Activated naive CD4-positive, alpha-beta T cell treated with anti-CD3 and anti-CD28 coated beads, Interleukin-2, amount 50 U/mL, for 72 hours (primary cell): ENCODE measurements at regions not wholly inside any gene's neighbourhood (a gene's known extent, or its start where the extent isn't known, plus 50 kb on each side); places are given as distances from the start of the nearest gene placed in this dataset.
A peak's percentile ranks its signal among the peaks of the same experiment; 100 is the strongest.
"Not testable (repeated sequence)": the region's sequence is repeated elsewhere in the genome, so short reads cannot be mapped to it uniquely, and the experiment has no call there.

Experiments used
- ATAC-seq, 2 donors: fragments of 150-1000 bp; cut with Tn5 transposase; 2 replicates each; pipeline ENCODE4 v1.10.0; 2021; ENCODE audit warnings: mild to moderate bottlenecking in 2 of 2, moderate library complexity in 2 of 2
- DNase-seq, 2 donors: peaks; one replicate each; pipeline ENCODE4 v3.0.0; 2021 to 2022; ENCODE audit warnings: low spot score in 2 of 2
- H3K27ac Mint-ChIP-seq, 2 donors: one replicate each; pipeline ENCODE4 v1.8.0; 2022; ENCODE audit warnings: mild to moderate bottlenecking in 2 of 2, mixed read lengths in 2 of 2
- H3K36me3 Mint-ChIP-seq, 2 donors: one replicate each; pipeline ENCODE4 v1.8.0; 2022; ENCODE audit warnings: mixed read lengths in 2 of 2
- H3K9me3 Mint-ChIP-seq, 2 donors: one replicate each; pipeline ENCODE4 v1.8.0; 2022; ENCODE audit warnings: mixed read lengths in 2 of 2

DNA sequence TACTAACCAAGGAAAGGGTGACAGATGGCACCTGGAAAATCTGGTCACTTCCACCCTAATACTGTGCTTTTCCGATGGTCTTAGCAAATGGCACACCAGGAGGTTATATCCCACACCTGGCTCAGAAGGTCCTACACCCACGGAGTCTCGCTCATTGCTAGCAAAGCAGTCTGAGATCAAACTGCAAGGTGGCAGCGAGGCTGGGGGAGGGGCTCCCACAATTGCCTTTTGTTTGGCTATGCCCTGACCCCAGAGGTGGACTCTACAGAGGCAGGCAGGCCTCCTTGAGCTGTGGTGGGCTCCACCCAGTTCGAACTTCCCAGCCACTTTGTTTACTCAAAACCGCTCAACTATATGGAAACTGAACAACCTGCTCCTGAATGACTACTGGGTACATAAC lies 50.3 kb upstream of the UGT2B15 start:
- not testable (repeated sequence) for ATAC-seq, DNase-seq, H3K27ac Mint-ChIP-seq, H3K36me3 Mint-ChIP-seq
- peaks cover 0 to 18% of the 10 kb centered on the region in 2 donors for H3K9me3 Mint-ChIP-seq

DNA sequence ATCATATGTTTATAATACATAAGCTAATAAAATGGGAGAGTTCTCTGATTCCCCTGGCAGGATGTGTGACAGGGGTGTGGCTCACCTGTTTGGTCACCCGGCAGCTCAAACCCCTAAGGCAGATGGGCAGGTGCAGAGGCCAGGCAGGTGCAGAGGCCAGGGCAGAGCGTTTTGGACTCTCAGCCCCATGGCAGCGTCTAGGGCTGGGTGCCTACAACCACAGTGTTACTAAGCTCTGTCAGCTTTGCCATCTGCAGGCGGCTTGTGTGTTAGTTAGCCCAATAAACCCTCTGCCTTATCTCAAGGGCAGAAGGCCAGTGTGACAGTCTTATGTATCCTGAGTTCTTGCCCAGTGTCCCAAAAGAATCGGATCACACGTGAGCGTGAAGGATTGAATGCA lies 54.0 kb upstream of the UGT2B15 start:
- peaks cover 0 to 4% of the 10 kb centered on the region in 2 donors for H3K36me3 Mint-ChIP-seq
- DNase-seq (no peak), ATAC-seq (no peak)
- H3K27ac Mint-ChIP-seq, result no peak overlapping the region
- peaks cover 0 to 18% of the 10 kb centered on the region in 2 donors for H3K9me3 Mint-ChIP-seq

DNA sequence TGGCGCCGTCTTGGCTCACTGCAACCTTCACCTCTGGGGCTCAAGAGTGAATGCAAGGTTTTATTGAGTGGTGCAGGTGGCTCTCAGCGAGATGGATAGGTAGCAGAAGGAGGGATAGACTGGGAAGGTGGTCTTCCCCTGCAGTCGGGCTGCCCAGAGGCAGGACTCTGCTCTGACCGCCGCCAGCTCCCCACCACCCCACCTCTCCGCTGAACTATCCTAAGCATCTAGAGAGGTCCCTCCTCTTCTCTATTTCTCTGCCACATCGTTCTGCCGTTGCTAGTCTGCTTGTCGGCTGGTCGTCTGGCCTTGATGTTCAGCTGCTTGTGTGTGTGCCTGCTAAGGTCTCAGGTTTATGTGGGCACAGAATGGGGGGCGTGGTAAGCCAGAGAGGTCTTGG lies 54.5 kb upstream of the UGT2B15 start:
- peak overlapping the region in 1 of 2 donors; percentile 12 for H3K27ac Mint-ChIP-seq
- DNase-seq, result no peak
- no peak for ATAC-seq
- H3K9me3 Mint-ChIP-seq, result peaks cover 0 to 18% of the 10 kb centered on the region in 2 donors
- peaks cover 0 to 4% of the 10 kb centered on the region in 2 donors for H3K36me3 Mint-ChIP-seq

DNA sequence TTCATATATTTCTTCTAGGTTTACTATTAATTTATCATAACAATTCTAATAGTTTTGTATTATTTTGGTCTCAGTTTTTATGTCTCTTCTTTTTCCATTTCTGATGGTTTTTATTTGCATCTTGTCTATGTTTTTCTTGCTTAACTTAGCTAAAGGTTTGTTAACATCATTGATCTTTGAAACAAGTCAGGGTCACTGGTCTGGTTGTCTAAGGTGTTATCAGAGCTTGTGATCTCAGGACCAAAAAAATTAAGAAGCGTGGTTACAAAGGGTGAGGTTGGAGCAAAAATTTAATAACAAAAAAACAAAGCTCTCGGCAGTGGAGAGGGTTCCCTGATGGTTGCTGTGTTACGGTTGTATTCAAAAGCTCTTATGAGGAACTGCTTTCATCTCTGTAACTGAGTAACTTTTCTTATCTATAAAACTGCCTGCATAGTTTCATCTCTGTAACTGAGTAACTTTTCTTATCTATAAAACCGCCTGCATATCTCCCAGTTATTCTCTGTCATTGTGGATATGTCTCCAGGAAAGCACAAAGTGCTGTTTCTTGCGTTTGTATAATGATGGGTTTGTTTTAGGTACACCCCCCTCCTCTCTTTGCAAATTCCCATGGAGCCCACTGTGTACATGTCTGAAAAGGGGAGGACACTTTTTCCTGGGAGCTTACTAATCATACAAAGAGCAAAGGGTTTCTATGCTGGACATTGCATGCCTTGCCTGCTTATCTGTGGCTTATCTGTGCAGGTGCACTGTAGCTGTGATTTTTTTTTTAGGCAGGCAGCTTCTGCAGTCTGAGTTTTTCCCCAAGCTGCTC lies 62.4 kb upstream of the UGT2B15 start:
- DNase-seq (no peak), ATAC-seq (no peak)
- H3K27ac Mint-ChIP-seq, result no peak overlapping the region
- H3K36me3 Mint-ChIP-seq, result no peaks in the 10 kb centered on the region
- H3K9me3 Mint-ChIP-seq, result no peaks in the 10 kb centered on the region

DNA sequence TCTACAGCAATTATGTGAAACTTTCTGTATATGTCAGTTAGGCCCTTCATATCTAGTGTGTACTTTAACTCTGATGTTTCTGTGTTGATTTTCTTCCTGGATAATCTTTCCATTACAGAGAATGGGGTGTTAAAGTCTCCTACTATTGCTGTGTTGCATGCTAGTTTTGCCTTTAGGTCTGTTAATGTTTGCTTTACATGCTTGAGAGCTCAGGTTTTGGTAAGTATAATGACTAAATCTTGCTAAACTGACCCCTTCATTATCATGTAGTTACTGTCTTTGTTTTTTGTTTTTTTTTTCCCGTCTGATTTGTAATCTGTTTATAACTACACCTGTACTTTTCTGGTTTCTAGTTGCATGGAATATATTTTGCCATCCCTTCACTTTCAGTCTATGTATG lies 63.6 kb upstream of the UGT2B15 start:
- ATAC-seq, result no peak
- no peaks in the 10 kb centered on the region for H3K36me3 Mint-ChIP-seq
- no peak for DNase-seq
- H3K27ac Mint-ChIP-seq, result no peak overlapping the region
- H3K9me3 Mint-ChIP-seq, result no peaks in the 10 kb centered on the region

DNA sequence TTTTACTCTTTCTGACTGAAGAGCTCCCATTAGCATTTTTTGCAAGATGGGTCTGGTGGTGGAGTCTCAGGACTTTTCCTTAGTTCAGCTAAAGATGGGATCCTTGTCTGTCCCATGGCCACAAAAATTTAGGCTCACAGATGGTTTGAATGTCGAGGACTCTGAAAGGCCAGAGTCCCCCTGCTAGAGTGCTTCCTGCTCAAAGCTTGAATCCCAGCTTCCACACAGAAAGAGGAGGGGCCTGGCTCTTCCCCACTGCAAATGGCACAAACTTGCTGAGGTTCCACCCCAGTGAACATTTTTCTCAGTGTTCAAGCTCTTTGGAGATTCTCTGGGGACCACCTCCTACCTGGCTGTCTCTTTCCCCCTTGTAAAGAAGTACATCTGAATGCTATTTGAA lies 64.7 kb upstream of the UGT2B15 start:
- no peak overlapping the region for H3K27ac Mint-ChIP-seq
- no peaks in the 10 kb centered on the region for H3K9me3 Mint-ChIP-seq
- DNase-seq (no peak), ATAC-seq (no peak)
- no peaks in the 10 kb centered on the region for H3K36me3 Mint-ChIP-seq

DNA sequence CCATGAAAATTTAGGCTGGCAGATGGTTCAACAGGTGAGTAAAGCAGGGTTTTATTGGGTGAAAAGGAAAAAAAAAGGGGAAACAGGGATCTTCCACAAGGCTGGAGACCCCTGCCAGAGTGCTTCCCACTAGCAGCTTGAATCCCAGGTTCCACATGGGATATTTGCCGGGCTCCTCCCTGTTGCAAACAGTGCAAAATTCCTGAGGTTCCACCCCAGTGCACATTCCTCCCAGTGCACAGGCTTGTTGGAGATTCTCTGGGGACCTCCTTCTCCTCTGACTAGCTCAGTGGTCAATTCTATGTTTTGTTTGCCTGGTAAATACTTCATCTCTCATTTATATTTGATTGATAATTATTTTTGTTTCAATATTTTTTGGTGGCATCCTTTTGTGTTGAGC lies 66.4 kb upstream of the UGT2B15 start:
- ATAC-seq (no peak), DNase-seq (no peak)
- no peaks in the 10 kb centered on the region for H3K9me3 Mint-ChIP-seq
- no peak overlapping the region for H3K27ac Mint-ChIP-seq
- H3K36me3 Mint-ChIP-seq, result no peaks in the 10 kb centered on the region

- no peak for ATAC-seq
- DNase-seq, result no peak
- no peak overlapping the region for H3K27ac Mint-ChIP-seq
- H3K36me3 Mint-ChIP-seq, result no peaks in the 10 kb centered on the region
- peaks cover 0 to 4% of the 10 kb centered on the region in 2 donors for H3K9me3 Mint-ChIP-seq
Measured at GRCh38 chr4:68738036-68738435, 67.6 kb upstream of the UGT2B15 start.

- H3K36me3 Mint-ChIP-seq, result no peaks in the 10 kb centered on the region
- no peak for DNase-seq
- no peak overlapping the region for H3K27ac Mint-ChIP-seq
- ATAC-seq, result no peak
- peaks cover 0 to 7% of the 10 kb centered on the region in 2 donors for H3K9me3 Mint-ChIP-seq
Measured at GRCh38 chr4:68744368-68744767, 71.4 kb upstream of the UGT2B10 start.

- H3K36me3 Mint-ChIP-seq, result no peaks in the 10 kb centered on the region
- H3K9me3 Mint-ChIP-seq, result peaks cover 0 to 4% of the 10 kb centered on the region in 2 donors
- ATAC-seq, result no peak
- H3K27ac Mint-ChIP-seq, result no peak overlapping the region
- no peak for DNase-seq
Measured at GRCh38 chr4:68748181-68748991, 67.4 kb upstream of the UGT2B10 start.

DNA sequence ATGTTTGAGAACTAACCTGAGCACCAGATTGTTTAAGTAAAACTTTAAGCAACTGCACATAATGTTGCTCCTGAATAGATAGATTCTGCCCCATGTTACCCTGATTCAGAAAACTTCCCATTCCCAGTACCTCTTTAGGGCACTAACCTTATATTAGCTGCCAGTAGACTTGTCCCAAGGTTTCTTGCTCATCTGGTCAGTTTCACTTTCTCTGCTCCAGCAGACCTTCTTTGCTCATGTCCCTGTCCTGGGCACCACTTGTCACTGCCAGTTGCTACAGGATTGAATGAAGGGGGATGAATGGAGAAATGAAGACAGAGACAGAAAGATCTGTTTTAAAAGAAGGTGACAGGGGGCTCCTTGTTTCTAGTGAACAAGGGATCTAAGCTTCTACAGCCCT lies 65.2 kb upstream of the UGT2B10 start:
- peaks cover 0 to 6% of the 10 kb centered on the region in 2 donors for H3K9me3 Mint-ChIP-seq
- H3K27ac Mint-ChIP-seq, result no peak overlapping the region

GRCh38 chr4:68751138-68751537 lies 64.7 kb upstream of the UGT2B10 start:
- ATAC-seq (no peak), DNase-seq (no peak)
- no peaks in the 10 kb centered on the region for H3K36me3 Mint-ChIP-seq
- no peak overlapping the region for H3K27ac Mint-ChIP-seq
- peaks cover 0 to 6% of the 10 kb centered on the region in 2 donors for H3K9me3 Mint-ChIP-seq

More for the DNA sequence above, 65.2 kb upstream of the UGT2B10 start:
- DNase-seq (no peak), ATAC-seq (no peak)
- H3K36me3 Mint-ChIP-seq, result no peaks in the 10 kb centered on the region

DNA sequence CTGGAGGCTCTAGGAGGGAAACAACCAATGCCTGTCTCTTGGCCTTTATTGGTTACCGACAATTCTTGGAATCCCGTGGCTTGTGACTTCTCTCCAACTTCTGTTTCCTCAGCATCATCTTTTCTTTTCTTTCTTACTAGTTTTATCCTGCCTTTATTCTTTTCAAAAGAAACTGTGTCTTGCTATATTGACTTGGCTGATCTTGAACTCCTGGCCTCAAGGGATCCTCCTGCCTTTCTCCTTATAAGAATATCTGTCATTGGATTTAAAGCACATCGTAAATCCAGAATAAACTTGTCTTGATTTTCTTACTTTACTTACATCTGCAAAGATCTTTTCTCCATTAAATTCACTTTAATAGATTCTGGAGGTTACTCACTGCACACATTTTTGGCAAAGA lies 49.9 kb upstream of the UGT2B10 start:
- DNase-seq (no peak), ATAC-seq (no peak)
- peaks cover 5 to 14% of the 10 kb centered on the region in 2 donors for H3K9me3 Mint-ChIP-seq
- no peak overlapping the region for H3K27ac Mint-ChIP-seq
- no peaks in the 10 kb centered on the region for H3K36me3 Mint-ChIP-seq
